H9 (cell line): ENCODE measurements at regions not wholly inside any gene's neighbourhood (a gene's known extent, or its start where the extent isn't known, plus 50 kb on each side); places are given as distances from the start of the nearest gene placed in this dataset.

Experiments
- DNase-seq: peaks from one replicate; pipeline ENCODE4 v3.0.0-alpha.2; 2017
- H2AFZ ChIP-seq: one replicate; pipeline ENCODE4 v1.6.1; 2013; ENCODE audit warnings: mild to moderate bottlenecking, low read length, control low read depth, moderate library complexity
- H2AK5ac ChIP-seq: 2 replicates; pipeline ENCODE4 v1.6.1; 2013; ENCODE audit warnings: low read length, control low read depth, mixed read lengths; ENCODE audit not compliant: insufficient read length
- H2BK120ac ChIP-seq: one replicate; pipeline ENCODE4 v1.6.1; 2013; ENCODE audit warnings: low read depth, mild to moderate bottlenecking, low read length, control low read depth, inconsistent platforms; ENCODE audit not compliant: poor library complexity, severe bottlenecking
- H2BK12ac ChIP-seq: 2 replicates; pipeline ENCODE4 v1.6.1; 2013; ENCODE audit warnings: low read length, control low read depth, mixed read lengths, low read depth; ENCODE audit not compliant: insufficient read length
- H2BK15ac ChIP-seq: 2 replicates; pipeline ENCODE4 v1.6.1; 2013; ENCODE audit warnings: low read depth, low read length, control low read depth
- H2BK20ac ChIP-seq: one replicate; pipeline ENCODE4 v1.6.1; 2013; ENCODE audit warnings: low read depth, mild to moderate bottlenecking, low read length, control low read depth, inconsistent platforms; ENCODE audit not compliant: poor library complexity, severe bottlenecking
- H2BK5ac ChIP-seq: 2 replicates; pipeline ENCODE4 v1.6.1; 2013; ENCODE audit warnings: low read length, control low read depth, mixed read lengths; ENCODE audit not compliant: insufficient read length
- H3K14ac ChIP-seq: 2 replicates; pipeline ENCODE4 v1.6.1; 2013; ENCODE audit warnings: low read length, control low read depth; ENCODE audit not compliant: insufficient read depth
- H3K18ac ChIP-seq: 2 replicates; pipeline ENCODE4 v1.6.1; 2013; ENCODE audit warnings: low read depth, mild to moderate bottlenecking, mixed read lengths, low read length, control low read depth; ENCODE audit not compliant: insufficient read length
- H3K23ac ChIP-seq: 2 replicates; pipeline ENCODE4 v1.6.1; 2013; ENCODE audit warnings: low read length, control low read depth, mixed read lengths, low read depth; ENCODE audit not compliant: insufficient read length
- H3K23me2 ChIP-seq: 2 replicates; pipeline ENCODE4 v1.6.1; 2013; ENCODE audit warnings: low read depth, mild to moderate bottlenecking, mixed read lengths, low read length, control low read depth; ENCODE audit not compliant: insufficient read length, poor library complexity, severe bottlenecking
- H3K27ac ChIP-seq: 2 replicates; pipeline ENCODE4 v1.5.1; 2013; ENCODE audit warnings: low read length, control low read depth, mixed read lengths, low read depth; ENCODE audit not compliant: insufficient read length
- H3K27me3 ChIP-seq: 2 replicates; pipeline ENCODE4 v1.6.1; 2013; ENCODE audit warnings: low read length, control low read depth, inconsistent platforms; ENCODE audit not compliant: insufficient read depth
- H3K4ac ChIP-seq: 2 replicates; pipeline ENCODE4 v1.6.1; 2013; ENCODE audit warnings: low read depth, mild to moderate bottlenecking, control low read depth, inconsistent platforms, low read length, moderate library complexity
- H3K4me1 ChIP-seq: 2 replicates; pipeline ENCODE4 v1.6.1; 2013; ENCODE audit warnings: low read length, control low read depth, inconsistent platforms; ENCODE audit not compliant: insufficient read depth
- H3K4me2 ChIP-seq: 2 replicates; pipeline ENCODE4 v1.6.1; 2013; ENCODE audit warnings: low read length, control low read depth, mixed read lengths; ENCODE audit not compliant: insufficient read length, insufficient read depth
- H3K56ac ChIP-seq: 2 replicates; pipeline ENCODE4 v1.6.1; 2013; ENCODE audit warnings: low read depth, mild to moderate bottlenecking, mixed read lengths, low read length, control low read depth; ENCODE audit not compliant: insufficient read length
- H3K79me1 ChIP-seq: 2 replicates; pipeline ENCODE4 v1.6.1; 2013; ENCODE audit warnings: low read depth, mild to moderate bottlenecking, moderate library complexity, low read length, control low read depth, inconsistent platforms; ENCODE audit not compliant: insufficient read depth, poor library complexity, severe bottlenecking
- H3K79me2 ChIP-seq: 2 replicates; pipeline ENCODE4 v1.6.1; 2013; ENCODE audit warnings: low read length, control low read depth, inconsistent platforms; ENCODE audit not compliant: insufficient read depth
- H3K9ac ChIP-seq: 2 replicates; pipeline ENCODE4 v1.6.1; 2013; ENCODE audit warnings: low read length, control low read depth, mixed read lengths; ENCODE audit not compliant: insufficient read length; ENCODE audit errors: extremely low read depth
- H3K9me3 ChIP-seq: one replicate; pipeline ENCODE4 v1.6.1; 2013; ENCODE audit warnings: low read depth, low read length, inconsistent platforms; ENCODE audit not compliant: control insufficient read depth
- H3T11ph ChIP-seq: one replicate; pipeline ENCODE4 v1.6.1; 2013; ENCODE audit warnings: mild to moderate bottlenecking, low read length, control low read depth, inconsistent platforms
- H4K20me1 ChIP-seq: one replicate; pipeline ENCODE4 v1.6.1; 2013; ENCODE audit not compliant: control insufficient read depth, insufficient read length, insufficient read depth
- H4K5ac ChIP-seq: 2 replicates; pipeline ENCODE4 v1.6.1; 2013; ENCODE audit warnings: low read depth, mild to moderate bottlenecking, mixed read lengths, low read length, control low read depth; ENCODE audit not compliant: insufficient read length
- H4K8ac ChIP-seq: replicated peaks from 2 replicates; pipeline ENCODE4 v1.6.1; 2013; ENCODE audit warnings: low read length, control low read depth, mixed read lengths, low read depth; ENCODE audit not compliant: insufficient read length
- H4K91ac ChIP-seq: 2 replicates; pipeline ENCODE4 v1.6.1; 2013; ENCODE audit warnings: low read depth, mild to moderate bottlenecking, moderate library complexity, mixed read lengths, low read length, control low read depth; ENCODE audit not compliant: insufficient read length
- H3K27ac Mint-ChIP-seq, 3 experiments: 2 replicates in 2 of 3; 3 replicates in 1 of 3; pipeline ENCODE4 v1.8.0; 2020 to 2021; ENCODE audit warnings: mixed read lengths in 3 of 3, mild to moderate bottlenecking in 1 of 3, moderate library complexity in 1 of 3
- H3K27me3 Mint-ChIP-seq: 2 replicates; pipeline ENCODE4 v1.8.0; 2021; ENCODE audit warnings: low read depth, mild to moderate bottlenecking, moderate library complexity, mixed read lengths
- H3K36me3 Mint-ChIP-seq, 3 experiments: 2 replicates in 2 of 3; 3 replicates in 1 of 3; pipeline ENCODE4 v1.8.0; 2020 to 2021; ENCODE audit warnings: low read depth in 3 of 3, mixed read lengths in 3 of 3; ENCODE audit not compliant: insufficient read depth in 1 of 3
- H3K4me1 Mint-ChIP-seq, 2 experiments: 2 replicates each; pipeline ENCODE4 v1.8.0; 2020; ENCODE audit warnings: mixed read lengths in 2 of 2
- H3K4me3 Mint-ChIP-seq, 2 experiments: 2 replicates in 1 of 2; 3 replicates in 1 of 2; pipeline ENCODE4 v1.8.0; 2020 to 2021; ENCODE audit warnings: mild to moderate bottlenecking in 2 of 2, mixed read lengths in 2 of 2, moderate library complexity in 1 of 2
- H3K9me3 Mint-ChIP-seq, 2 experiments: 2 replicates in 1 of 2; 3 replicates in 1 of 2; pipeline ENCODE4 v1.8.0; 2020; ENCODE audit warnings: mild to moderate bottlenecking in 2 of 2, mixed read lengths in 2 of 2, moderate library complexity in 1 of 2
- WGBS: extraction: QIAGEN DNeasy Blood & Tissue Kit; methylation state at CpG from one replicate; pipeline ENCODE4 v1.1.7; 2013; ENCODE audit warnings: missing lambda C conversion rate, low lambda C conversion rate, mixed read lengths; ENCODE audit not compliant: insufficient read length; ENCODE audit errors: extremely low coverage; 5-methylcytosine and 5-hydroxymethylcytosine counted together
- TF ChIP-seq, protein P1 (sequence below): fragments of 200-600 bp; sonication (generic); conservative IDR thresholded peaks from 3 replicates; pipeline ENCODE4 v1.8.0; 2021; ENCODE audit warnings: antibody characterized with exemption, mild to moderate bottlenecking

DNA sequence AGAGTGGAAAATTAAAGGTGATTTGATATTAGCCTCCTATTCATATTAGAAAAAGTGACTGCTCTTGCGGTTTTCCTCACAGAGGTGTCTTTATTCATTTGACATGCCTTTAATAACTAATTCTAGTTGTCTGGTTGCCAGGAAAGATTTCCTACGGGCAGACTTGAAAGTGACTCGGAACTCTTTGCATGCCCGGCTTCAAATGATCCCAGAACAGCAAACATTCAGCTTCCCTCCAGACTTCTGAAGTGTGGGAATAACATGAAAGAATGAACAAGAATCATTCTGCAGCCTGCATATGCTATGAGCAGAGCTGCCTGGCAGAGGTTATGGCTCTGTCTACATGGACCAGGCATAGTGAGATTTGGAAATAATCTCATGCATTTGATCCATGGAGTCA lies 89.6 kb upstream of the PKDCC start:
- no peak for DNase-seq
- no peak overlapping the region for H3K18ac ChIP-seq
- Mint-ChIP-seq H3K4me3 (no peak overlapping the region), H3K27ac (no peak overlapping the region), H3K36me3 (no peaks in the 10 kb centered on the region), H3K9me3 (no peaks in the 10 kb centered on the region; a peak in 1 of 5 replicates), H3K4me1 (peaks cover 24 to 33% of the 10 kb centered on the region in 2 experiments), H3K27me3 (no peaks in the 10 kb centered on the region; the same call in 1 of the 2 replicates)
- H4K8ac ChIP-seq, result no peak overlapping the region
- no peaks in the 10 kb centered on the region for H3K23me2 ChIP-seq
- no peak overlapping the region for H2BK15ac ChIP-seq
- H3K4me1 ChIP-seq, result 0 out of 2 replicates have a peak, but pooled peaks cover 2% of the 10 kb centered on the region
- H3K4ac ChIP-seq, result no peak overlapping the region
- no peaks in the 10 kb centered on the region for H3K27me3 ChIP-seq
- H2BK12ac ChIP-seq, result no peak overlapping the region
- H3T11ph ChIP-seq, result no peak overlapping the region
- H3K79me1 ChIP-seq, result no peaks in the 10 kb centered on the region
- no peak overlapping the region for H3K9ac ChIP-seq
- no peak overlapping the region for H2BK120ac ChIP-seq
- no peak overlapping the region for H3K4me2 ChIP-seq
- H3K23ac ChIP-seq, result no peak overlapping the region
- no peaks in the 10 kb centered on the region for H3K79me2 ChIP-seq
- TF ChIP-seq, protein P1, sequence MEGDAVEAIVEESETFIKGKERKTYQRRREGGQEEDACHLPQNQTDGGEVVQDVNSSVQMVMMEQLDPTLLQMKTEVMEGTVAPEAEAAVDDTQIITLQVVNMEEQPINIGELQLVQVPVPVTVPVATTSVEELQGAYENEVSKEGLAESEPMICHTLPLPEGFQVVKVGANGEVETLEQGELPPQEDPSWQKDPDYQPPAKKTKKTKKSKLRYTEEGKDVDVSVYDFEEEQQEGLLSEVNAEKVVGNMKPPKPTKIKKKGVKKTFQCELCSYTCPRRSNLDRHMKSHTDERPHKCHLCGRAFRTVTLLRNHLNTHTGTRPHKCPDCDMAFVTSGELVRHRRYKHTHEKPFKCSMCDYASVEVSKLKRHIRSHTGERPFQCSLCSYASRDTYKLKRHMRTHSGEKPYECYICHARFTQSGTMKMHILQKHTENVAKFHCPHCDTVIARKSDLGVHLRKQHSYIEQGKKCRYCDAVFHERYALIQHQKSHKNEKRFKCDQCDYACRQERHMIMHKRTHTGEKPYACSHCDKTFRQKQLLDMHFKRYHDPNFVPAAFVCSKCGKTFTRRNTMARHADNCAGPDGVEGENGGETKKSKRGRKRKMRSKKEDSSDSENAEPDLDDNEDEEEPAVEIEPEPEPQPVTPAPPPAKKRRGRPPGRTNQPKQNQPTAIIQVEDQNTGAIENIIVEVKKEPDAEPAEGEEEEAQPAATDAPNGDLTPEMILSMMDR, result no peak
- H2BK5ac ChIP-seq, result no peak overlapping the region
- no peak overlapping the region for H3K14ac ChIP-seq
- H3K56ac ChIP-seq, result no peak overlapping the region
- no peak overlapping the region for H4K91ac ChIP-seq
- no peak overlapping the region for H4K5ac ChIP-seq
- no peak overlapping the region for H2AK5ac ChIP-seq
- H4K20me1 ChIP-seq, result no peaks in the 10 kb centered on the region
- WGBS, result no CpG with 5 or more reads among the region's 4 CpGs
- H3K27ac ChIP-seq, result no peak overlapping the region
- H2AFZ ChIP-seq, result no peak overlapping the region
- no peak overlapping the region for H2BK20ac ChIP-seq
- H3K9me3 ChIP-seq, result no peaks in the 10 kb centered on the region
